Activated naive CD4-positive, alpha-beta T cell treated with anti-CD3 and anti-CD28 coated beads for 36 hours (primary cell): ENCODE measurements at regions not wholly inside any gene's neighbourhood (a gene's known extent, or its start where the extent isn't known, plus 50 kb on each side); places are given as distances from the start of the nearest gene placed in this dataset.
"Not testable (repeated sequence)": the region's sequence is repeated elsewhere in the genome, so short reads cannot be mapped to it uniquely, and the experiment has no call there.

ENCODE experiments used
- CTCF ChIA-PET: fragments of 350-600 bp; sonication (Branson Sonifier 250); formaldehyde crosslinking; loops from one replicate; lab custom pipeline; 2021; ENCODE audit warnings: antibody characterized with exemption; lab: Charles Lee
- DNase-seq: peaks from one replicate; pipeline ENCODE4 v3.0.0-alpha.2; 2020
- H3K27ac Mint-ChIP-seq: one replicate; pipeline ENCODE4 v1.8.0; 2021; ENCODE audit warnings: mild to moderate bottlenecking, mixed read lengths
- H3K27me3 Mint-ChIP-seq: one replicate; pipeline ENCODE4 v1.8.0; 2021; ENCODE audit warnings: low read depth, mixed read lengths
- H3K36me3 Mint-ChIP-seq: one replicate; pipeline ENCODE4 v1.8.0; 2021; ENCODE audit warnings: low read depth, mixed read lengths
- H3K4me1 Mint-ChIP-seq: one replicate; pipeline ENCODE4 v1.8.0; 2021; ENCODE audit warnings: low read depth, mixed read lengths
- H3K4me3 Mint-ChIP-seq: one replicate; pipeline ENCODE4 v1.8.0; 2021; ENCODE audit warnings: mild to moderate bottlenecking, moderate library complexity, mixed read lengths
- H3K9me3 Mint-ChIP-seq: one replicate; pipeline ENCODE4 v1.8.0; 2021; ENCODE audit warnings: mixed read lengths
- intact Hi-C: fragments of 100-400 bp; cut with micrococcal nuclease; formaldehyde crosslinking; loops from one replicate; pipeline ENCODE4 v1.15.1; 2023

DNA sequence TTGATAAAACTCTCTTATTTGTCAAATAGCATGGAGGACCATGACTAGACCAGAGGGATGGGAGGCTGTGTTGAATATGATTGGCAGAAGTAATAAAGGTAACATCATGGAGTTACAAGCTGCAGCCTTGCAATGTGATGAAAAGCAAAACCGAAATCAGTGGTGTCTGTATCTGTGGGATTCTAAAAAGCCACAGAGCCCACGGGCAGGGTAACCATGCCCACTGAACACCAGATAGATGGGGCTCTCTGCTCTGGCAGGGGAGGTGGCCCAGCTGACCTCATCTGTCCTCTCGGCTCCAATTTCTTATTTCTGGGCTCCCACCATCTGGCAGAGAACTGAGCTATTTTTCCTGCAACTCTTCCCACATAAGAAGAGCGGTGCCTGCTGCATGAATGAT lies 1072.2 kb downstream of the GATA3 start:
- Mint-ChIP-seq H3K4me1 (no peaks in the 10 kb centered on the region), H3K4me3 (no peak overlapping the region), H3K27ac (no peak overlapping the region), H3K27me3 (no peaks in the 10 kb centered on the region), H3K9me3 (peaks cover under 1% of the 10 kb centered on the region), H3K36me3 (no peaks in the 10 kb centered on the region)
- intact Hi-C loops, result no loop called here
- no peak for DNase-seq
- CTCF ChIA-PET, result no interaction called here

DNA sequence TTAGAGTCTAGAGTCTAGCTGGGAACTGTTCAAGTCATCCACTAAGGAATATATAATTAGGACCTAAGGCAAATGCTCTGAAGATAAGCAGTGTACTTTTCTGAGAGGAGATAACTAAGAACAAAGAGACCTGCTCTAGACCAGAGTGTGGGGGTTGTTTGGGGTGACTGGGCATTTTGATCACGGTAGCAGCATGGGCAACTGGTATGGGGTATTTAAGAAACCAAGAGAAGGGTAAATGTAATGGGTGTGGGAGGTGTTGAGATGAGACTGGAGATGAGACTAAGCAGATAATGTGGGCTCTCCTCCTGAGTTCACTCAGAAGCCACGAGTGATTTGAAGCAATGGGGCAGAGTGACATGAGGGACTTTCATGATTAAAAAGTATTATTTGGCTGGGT lies 1082.9 kb downstream of the GATA3 start:
- no peaks in the 10 kb centered on the region for H3K9me3 Mint-ChIP-seq
- H3K4me1 Mint-ChIP-seq, result no peaks in the 10 kb centered on the region
- CTCF ChIA-PET, result interaction anchor here (0.6 kb wide), 1 partner anchor 136 kb away, joined by 5 read pairs; no protein-coding TSS in a partner anchor
- H3K27me3 Mint-ChIP-seq, result peaks cover 4% of the 10 kb centered on the region
- H3K4me3 Mint-ChIP-seq, result no peak overlapping the region
- H3K27ac Mint-ChIP-seq, result no peak overlapping the region
- intact Hi-C loops, result no loop called here
- no peak for DNase-seq
- no peaks in the 10 kb centered on the region for H3K36me3 Mint-ChIP-seq

DNA sequence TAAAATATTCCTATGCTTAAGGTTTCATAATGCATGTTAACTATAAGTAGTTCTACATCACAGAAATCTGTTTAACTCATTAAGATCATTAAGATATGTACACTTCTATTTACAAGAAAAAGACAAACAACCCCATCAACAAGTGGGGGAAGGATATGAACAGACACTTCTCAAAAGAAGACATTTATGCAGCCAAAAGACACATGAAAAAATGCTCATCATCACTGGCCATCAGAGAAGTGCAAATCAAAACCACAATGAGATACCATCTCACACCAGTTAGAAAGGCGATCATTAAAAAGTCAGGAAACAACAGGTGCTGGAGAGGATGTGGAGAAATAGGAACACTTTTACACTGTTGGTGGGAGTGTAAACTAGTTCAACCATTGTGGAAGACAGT lies 1084.3 kb downstream of the GATA3 start:
- DNase-seq, H3K36me3 Mint-ChIP-seq, H3K27me3 Mint-ChIP-seq, intact Hi-C loops, H3K9me3 Mint-ChIP-seq, H3K27ac Mint-ChIP-seq, H3K4me1 Mint-ChIP-seq, H3K4me3 Mint-ChIP-seq, CTCF ChIA-PET: not testable (repeated sequence)

GRCh38 chr10:9140373-9140772 lies 1085.9 kb downstream of the GATA3 start:
- Mint-ChIP-seq H3K4me1 (no peaks in the 10 kb centered on the region), H3K27me3 (peaks cover 4% of the 10 kb centered on the region), H3K27ac (no peak overlapping the region), H3K9me3 (no peaks in the 10 kb centered on the region), H3K36me3 (no peaks in the 10 kb centered on the region), H3K4me3 (no peak overlapping the region)
- no peak for DNase-seq
- intact Hi-C loops, result no loop called here
- CTCF ChIA-PET, result no interaction called here

DNA sequence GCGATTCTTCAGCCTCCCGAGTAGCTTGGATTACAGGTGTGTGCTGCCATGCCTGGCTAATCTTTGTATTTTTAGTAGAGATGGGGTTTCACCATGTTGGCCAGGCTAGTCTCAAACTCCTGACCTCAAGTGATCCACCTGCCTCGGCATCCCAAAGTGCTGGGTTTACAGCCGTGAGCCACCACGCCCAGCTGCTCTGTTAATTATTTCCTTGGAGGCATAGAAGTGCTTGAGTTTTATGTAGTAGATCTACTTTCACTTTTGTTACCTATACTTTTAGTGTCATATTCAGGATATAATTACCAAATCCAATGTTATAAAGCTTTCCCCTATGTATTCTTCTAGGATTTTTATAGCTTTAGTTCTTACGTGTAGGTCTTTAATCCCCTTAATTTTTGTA lies 1093.0 kb downstream of the GATA3 start:
- CTCF ChIA-PET, result no interaction called here
- H3K4me3 Mint-ChIP-seq, result no peak overlapping the region
- intact Hi-C loops, result no loop called here
- H3K9me3 Mint-ChIP-seq, result no peaks in the 10 kb centered on the region
- H3K36me3 Mint-ChIP-seq, result no peaks in the 10 kb centered on the region
- H3K27me3 Mint-ChIP-seq, result no peaks in the 10 kb centered on the region
- no peak for DNase-seq
- no peaks in the 10 kb centered on the region for H3K4me1 Mint-ChIP-seq
- H3K27ac Mint-ChIP-seq, result no peak overlapping the region

GRCh38 chr10:9149134-9149533 lies 1094.6 kb downstream of the GATA3 start:
- Mint-ChIP-seq H3K27ac (no peak overlapping the region), H3K9me3 (no peaks in the 10 kb centered on the region), H3K4me3 (no peak overlapping the region), H3K4me1 (no peaks in the 10 kb centered on the region), H3K36me3 (no peaks in the 10 kb centered on the region), H3K27me3 (no peaks in the 10 kb centered on the region)
- no peak for DNase-seq
- intact Hi-C loops, result no loop called here
- CTCF ChIA-PET, result no interaction called here

GRCh38 chr10:9153057-9153456 lies 1098.6 kb downstream of the GATA3 start:
- H3K27ac Mint-ChIP-seq, intact Hi-C loops, H3K4me3 Mint-ChIP-seq, H3K36me3 Mint-ChIP-seq, H3K4me1 Mint-ChIP-seq, H3K9me3 Mint-ChIP-seq, H3K27me3 Mint-ChIP-seq, DNase-seq, CTCF ChIA-PET: not testable (repeated sequence)

- H3K27ac Mint-ChIP-seq, result no peak overlapping the region
These were observed 1103.2 kb downstream of the GATA3 start for GRCh38 chr10:9157656-9158055.

GRCh38 chr10:9158675-9159074 lies 1104.2 kb downstream of the GATA3 start:
- intact Hi-C loops, result no loop called here
- Mint-ChIP-seq H3K36me3 (peaks cover 6% of the 10 kb centered on the region), H3K27ac (no peak overlapping the region), H3K27me3 (no peaks in the 10 kb centered on the region), H3K4me3 (no peak overlapping the region), H3K9me3 (peaks cover 28% of the 10 kb centered on the region), H3K4me1 (peaks cover 7% of the 10 kb centered on the region)
- DNase-seq, result no peak
- CTCF ChIA-PET, result interaction anchor here (0.8 kb wide), 1 partner anchor 148 kb away, joined by 3 read pairs; no protein-coding TSS in a partner anchor

More at GRCh38 chr10:9157656-9158055, 1103.2 kb downstream of the GATA3 start:
- Mint-ChIP-seq H3K36me3 (peaks cover 4% of the 10 kb centered on the region), H3K27me3 (no peaks in the 10 kb centered on the region), H3K9me3 (peaks cover 22% of the 10 kb centered on the region), H3K4me1 (no peaks in the 10 kb centered on the region), H3K4me3 (no peak overlapping the region)
- intact Hi-C loops, result no loop called here
- DNase-seq, result no peak
- CTCF ChIA-PET, result no interaction called here

- peaks cover 11% of the 10 kb centered on the region for H3K4me1 Mint-ChIP-seq
- no peaks in the 10 kb centered on the region for H3K27me3 Mint-ChIP-seq
- H3K9me3 Mint-ChIP-seq, result peaks cover 35% of the 10 kb centered on the region
- CTCF ChIA-PET, result no interaction called here
- intact Hi-C loops, result no loop called here
- peaks cover 6% of the 10 kb centered on the region for H3K36me3 Mint-ChIP-seq
- no peak for DNase-seq
- H3K27ac Mint-ChIP-seq, result no peak overlapping the region
- no peak overlapping the region for H3K4me3 Mint-ChIP-seq
These were observed 1105.8 kb downstream of the GATA3 start for GRCh38 chr10:9160275-9160674.

- H3K9me3 Mint-ChIP-seq, result peaks cover 37% of the 10 kb centered on the region
- H3K27ac Mint-ChIP-seq, result no peak overlapping the region
- intact Hi-C loops, result no loop called here
- H3K27me3 Mint-ChIP-seq, result no peaks in the 10 kb centered on the region
- H3K4me1 Mint-ChIP-seq, result peaks cover 24% of the 10 kb centered on the region
- peaks cover 6% of the 10 kb centered on the region for H3K36me3 Mint-ChIP-seq
- no peak for DNase-seq
- CTCF ChIA-PET, result no interaction called here
- H3K4me3 Mint-ChIP-seq, result no peak overlapping the region
These were observed 1109.2 kb downstream of the GATA3 start for GRCh38 chr10:9163699-9164098.

- Mint-ChIP-seq H3K9me3 (peaks cover 14% of the 10 kb centered on the region), H3K27me3 (no peaks in the 10 kb centered on the region), H3K4me1 (peaks cover 24% of the 10 kb centered on the region), H3K27ac (no peak overlapping the region), H3K4me3 (no peak overlapping the region), H3K36me3 (peaks cover 3% of the 10 kb centered on the region)
- CTCF ChIA-PET, result no interaction called here
- intact Hi-C loops, result no loop called here
- no peak for DNase-seq
These were observed 1112.3 kb downstream of the GATA3 start for GRCh38 chr10:9166770-9167169.

GRCh38 chr10:9172276-9172675 lies 1117.8 kb downstream of the GATA3 start:
- CTCF ChIA-PET, result interaction anchor here (0.6 kb wide), 1 partner anchor 244 kb away, joined by 3 read pairs; no protein-coding TSS in a partner anchor
- Mint-ChIP-seq H3K4me1 (peaks cover 13% of the 10 kb centered on the region), H3K36me3 (no peaks in the 10 kb centered on the region), H3K4me3 (no peak overlapping the region), H3K27ac (no peak overlapping the region), H3K9me3 (peaks cover 2% of the 10 kb centered on the region), H3K27me3 (peaks cover 2% of the 10 kb centered on the region)
- intact Hi-C loops, result loop anchor here (10.0 kb wide), 1 partner anchor 1037 kb away; no protein-coding TSS in a partner anchor
- DNase-seq, result no peak
